Stimulated activated naive B cell treated with anti-CD40 and anti-IgM and Interleukin-4, amounts not matched to agents 10 μg/mL and 1 μg/mL and 100 μg/mL, for 72 hours (primary cell): ENCODE measurements at regions not wholly inside any gene's neighbourhood (a gene's known extent, or its start where the extent isn't known, plus 50 kb on each side); places are given as distances from the start of the nearest gene placed in this dataset.

Experiments used
- ATAC-seq, 2 donors: fragments of 150-1000 bp; cut with Tn5 transposase; replicated peaks; 2 replicates each; pipeline ENCODE4 v1.10.0; 2021; ENCODE audit warnings: moderate library complexity in 1 of 2
- DNase-seq: peaks from one replicate; pipeline ENCODE4 v3.0.0; 2021
- H3K27ac Mint-ChIP-seq: one replicate; pipeline ENCODE4 v1.8.0; 2022; ENCODE audit warnings: mild to moderate bottlenecking, mixed read lengths
- H3K27me3 Mint-ChIP-seq, 2 donors: one replicate each; pipeline ENCODE4 v1.8.0; 2022; ENCODE audit warnings: mixed read lengths in 2 of 2
- H3K36me3 Mint-ChIP-seq, 2 donors: one replicate each; pipeline ENCODE4 v1.8.0; 2022; ENCODE audit warnings: mixed read lengths in 2 of 2, mild to moderate bottlenecking in 1 of 2
- H3K4me1 Mint-ChIP-seq, 2 donors: one replicate each; pipeline ENCODE4 v1.8.0; 2022; ENCODE audit warnings: mixed read lengths in 2 of 2, mild to moderate bottlenecking in 1 of 2
- H3K4me3 Mint-ChIP-seq, 2 donors: one replicate each; pipeline ENCODE4 v1.8.0; 2022; ENCODE audit warnings: mild to moderate bottlenecking in 2 of 2, mixed read lengths in 2 of 2, moderate library complexity in 1 of 2
- H3K9me3 Mint-ChIP-seq, 2 donors: one replicate each; pipeline ENCODE4 v1.8.0; 2022; ENCODE audit warnings: mixed read lengths in 2 of 2, mild to moderate bottlenecking in 1 of 2

- ATAC-seq (peak; percentile 54 to 57), DNase-seq (no peak)
- Mint-ChIP-seq H3K27ac (no peak overlapping the region), H3K36me3 (no peaks in the 10 kb centered on the region), H3K4me1 (no peaks in the 10 kb centered on the region), H3K4me3 (no peak overlapping the region), H3K9me3 (peaks cover 0 to 6% of the 10 kb centered on the region in 2 donors), H3K27me3 (no peaks in the 10 kb centered on the region)
These were observed 251.5 kb upstream of the NXPH2 start for GRCh38 chr2:139031722-139032121.

GRCh38 chr2:139020287-139020686, 240.1 kb upstream of the NXPH2 start:
- H3K36me3 Mint-ChIP-seq: peaks cover 0 to 1% of the 10 kb centered on the region in 2 donors
- H3K27ac Mint-ChIP-seq: no peak overlapping the region
- ATAC-seq: no peak
- peaks cover 11 to 27% of the 10 kb centered on the region in 2 donors for H3K9me3 Mint-ChIP-seq
- H3K4me3 Mint-ChIP-seq: no peak overlapping the region
- no peaks in the 10 kb centered on the region for H3K4me1 Mint-ChIP-seq
- no peak for DNase-seq
- no peaks in the 10 kb centered on the region for H3K27me3 Mint-ChIP-seq

- peaks cover 0 to 1% of the 10 kb centered on the region in 2 donors for H3K36me3 Mint-ChIP-seq
- no peak overlapping the region for H3K27ac Mint-ChIP-seq
- DNase-seq: no peak
These were observed 238.1 kb upstream of the NXPH2 start for GRCh38 chr2:139018252-139018651.

GRCh38 chr2:139007130-139007529, 226.9 kb upstream of the NXPH2 start:
- DNase-seq: no peak

More at GRCh38 chr2:139018252-139018651, 238.1 kb upstream of the NXPH2 start:
- Mint-ChIP-seq H3K4me3 (no peak overlapping the region), H3K27me3 (no peaks in the 10 kb centered on the region), H3K4me1 (no peaks in the 10 kb centered on the region), H3K9me3 (peaks cover 11 to 27% of the 10 kb centered on the region in 2 donors)
- no peak for ATAC-seq

GRCh38 chr2:139000131-139000785, 220.1 kb upstream of the NXPH2 start:
- Mint-ChIP-seq H3K36me3 (no peaks in the 10 kb centered on the region), H3K27ac (no peak overlapping the region), H3K27me3 (no peaks in the 10 kb centered on the region), H3K4me1 (no peaks in the 10 kb centered on the region), H3K4me3 (no peak overlapping the region), H3K9me3 (no peaks in the 10 kb centered on the region)
- ATAC-seq (no peak), DNase-seq (no peak)

More at GRCh38 chr2:139007130-139007529, 226.9 kb upstream of the NXPH2 start:
- Mint-ChIP-seq H3K36me3 (no peaks in the 10 kb centered on the region), H3K4me1 (no peaks in the 10 kb centered on the region), H3K27me3 (no peaks in the 10 kb centered on the region), H3K9me3 (no peaks in the 10 kb centered on the region), H3K4me3 (no peak overlapping the region), H3K27ac (no peak overlapping the region)
- no peak for ATAC-seq

- no peaks in the 10 kb centered on the region for H3K4me1 Mint-ChIP-seq
- no peak for DNase-seq
These were observed 217.8 kb upstream of the NXPH2 start for GRCh38 chr2:138997856-138998517.

DNA sequence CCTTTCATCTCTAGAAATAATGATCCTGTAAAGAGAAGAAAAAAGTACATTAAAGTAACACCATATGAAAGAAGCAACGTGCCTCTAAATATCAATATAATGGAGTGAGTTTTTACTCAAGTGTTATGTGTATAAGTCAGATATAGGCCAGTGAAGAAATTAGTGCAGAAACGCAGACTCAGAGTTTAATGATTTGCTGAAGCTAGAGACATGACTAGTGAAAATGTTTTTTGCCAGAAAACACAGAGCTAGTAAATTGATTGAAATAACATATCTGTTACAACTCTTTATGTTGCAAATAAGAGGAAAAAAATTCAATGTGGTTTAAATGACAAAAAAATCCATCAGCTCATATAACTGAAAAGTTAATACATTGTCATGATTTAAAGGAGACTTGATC, 217.2 kb upstream of the NXPH2 start:
- Mint-ChIP-seq H3K36me3 (no peaks in the 10 kb centered on the region), H3K9me3 (peaks cover under 1 to 1% of the 10 kb centered on the region in 2 donors), H3K27ac (no peak overlapping the region), H3K27me3 (no peaks in the 10 kb centered on the region), H3K4me3 (no peak overlapping the region), H3K4me1 (no peaks in the 10 kb centered on the region)
- DNase-seq: no peak
- no peak for ATAC-seq

More at GRCh38 chr2:138997856-138998517, 217.8 kb upstream of the NXPH2 start:
- no peak for ATAC-seq
- Mint-ChIP-seq H3K9me3 (no peaks in the 10 kb centered on the region), H3K4me3 (no peak overlapping the region), H3K27me3 (no peaks in the 10 kb centered on the region), H3K27ac (no peak overlapping the region), H3K36me3 (no peaks in the 10 kb centered on the region)

- H3K9me3 Mint-ChIP-seq: peaks cover 3 to 6% of the 10 kb centered on the region in 2 donors
- ATAC-seq (no peak), DNase-seq (no peak)
- H3K27ac Mint-ChIP-seq: no peak overlapping the region
- H3K27me3 Mint-ChIP-seq: no peaks in the 10 kb centered on the region
- no peaks in the 10 kb centered on the region for H3K4me1 Mint-ChIP-seq
- H3K36me3 Mint-ChIP-seq: no peaks in the 10 kb centered on the region
- no peak overlapping the region for H3K4me3 Mint-ChIP-seq
These were observed 214.3 kb upstream of the NXPH2 start for GRCh38 chr2:138994502-138994901.

GRCh38 chr2:138985881-138986280, 205.7 kb upstream of the NXPH2 start:
- Mint-ChIP-seq H3K4me1 (no peaks in the 10 kb centered on the region), H3K27me3 (no peaks in the 10 kb centered on the region), H3K36me3 (no peaks in the 10 kb centered on the region), H3K9me3 (peaks cover 12 to 20% of the 10 kb centered on the region in 2 donors), H3K4me3 (no peak overlapping the region), H3K27ac (no peak overlapping the region)
- DNase-seq (no peak), ATAC-seq (no peak)

GRCh38 chr2:138979131-138979785, 199.1 kb upstream of the NXPH2 start:
- Mint-ChIP-seq H3K4me1 (no peaks in the 10 kb centered on the region), H3K36me3 (no peaks in the 10 kb centered on the region), H3K9me3 (peaks cover 2 to 4% of the 10 kb centered on the region in 2 donors), H3K27ac (no peak overlapping the region), H3K4me3 (no peak overlapping the region), H3K27me3 (no peaks in the 10 kb centered on the region)
- ATAC-seq: no peak
- no peak for DNase-seq

DNA sequence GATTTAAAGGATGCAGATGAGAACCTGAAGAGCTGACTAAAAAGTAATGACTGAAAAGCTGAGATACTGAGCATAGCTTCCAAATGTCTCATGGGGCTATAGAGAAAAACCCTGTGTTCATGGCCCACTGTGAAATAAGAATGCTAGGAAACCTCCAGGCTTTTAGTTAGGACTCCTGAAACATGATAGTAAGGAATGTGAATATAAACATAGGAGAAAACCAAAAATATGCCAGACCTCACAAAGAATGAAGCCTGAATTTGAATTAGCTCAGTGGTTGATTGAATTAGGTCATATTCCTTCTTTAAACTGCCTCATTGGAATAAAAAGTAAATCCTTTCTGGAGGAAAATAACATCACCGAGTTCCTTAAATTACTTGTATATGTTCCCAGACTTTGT, 194.5 kb upstream of the NXPH2 start:
- Mint-ChIP-seq H3K9me3 (peaks cover 2 to 4% of the 10 kb centered on the region in 2 donors), H3K4me3 (no peak overlapping the region), H3K4me1 (no peaks in the 10 kb centered on the region), H3K36me3 (no peaks in the 10 kb centered on the region), H3K27ac (no peak overlapping the region), H3K27me3 (no peaks in the 10 kb centered on the region)
- ATAC-seq (no peak), DNase-seq (no peak)

DNA sequence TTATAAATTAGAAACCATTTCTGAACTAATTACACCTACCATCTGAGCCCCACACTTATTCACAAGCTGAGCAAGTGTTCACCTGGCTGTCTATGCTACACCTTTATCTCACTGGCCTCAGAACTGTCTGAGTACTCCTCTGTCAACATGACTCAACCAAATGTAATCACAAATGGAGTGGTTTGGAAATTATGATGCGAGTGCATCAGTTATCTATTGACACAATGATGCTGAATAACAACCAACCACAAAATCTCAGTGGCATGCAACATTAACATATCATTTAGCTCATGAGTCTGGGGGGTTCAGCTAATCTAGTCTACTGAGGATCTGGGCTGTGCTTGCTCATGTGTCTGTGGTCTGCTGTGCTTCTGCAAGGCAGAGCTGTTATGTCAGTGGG, 184.2 kb upstream of the NXPH2 start:
- Mint-ChIP-seq H3K27me3 (no peaks in the 10 kb centered on the region), H3K4me3 (no peak overlapping the region), H3K27ac (no peak overlapping the region), H3K9me3 (peaks cover 5 to 11% of the 10 kb centered on the region in 2 donors), H3K36me3 (no peaks in the 10 kb centered on the region), H3K4me1 (no peaks in the 10 kb centered on the region)
- ATAC-seq: no peak
- no peak for DNase-seq

DNA sequence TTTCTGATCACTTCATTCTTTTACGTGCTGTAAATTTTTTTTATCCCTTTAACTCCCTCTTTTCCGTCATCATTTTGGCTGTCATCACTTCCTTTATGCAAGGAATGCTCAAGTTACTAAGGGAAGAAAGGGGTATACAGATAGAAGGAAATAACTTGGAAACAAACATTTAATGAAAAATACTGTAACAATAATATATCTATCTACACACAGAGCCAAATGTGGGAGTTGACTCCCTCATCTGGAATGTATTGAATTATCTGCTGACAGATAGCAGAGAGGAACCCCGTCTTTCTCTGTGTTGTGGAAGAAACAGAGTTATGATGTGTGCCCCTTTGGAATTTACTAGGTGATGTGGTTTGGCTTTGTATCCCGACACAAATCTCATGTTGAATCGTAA, 182.5 kb upstream of the NXPH2 start:
- ATAC-seq (no peak), DNase-seq (no peak)
- H3K27ac Mint-ChIP-seq: no peak overlapping the region
- H3K4me3 Mint-ChIP-seq: no peak overlapping the region
- H3K9me3 Mint-ChIP-seq: peaks cover 7 to 15% of the 10 kb centered on the region in 2 donors
- no peaks in the 10 kb centered on the region for H3K4me1 Mint-ChIP-seq
- H3K27me3 Mint-ChIP-seq: no peaks in the 10 kb centered on the region
- H3K36me3 Mint-ChIP-seq: no peaks in the 10 kb centered on the region

DNA sequence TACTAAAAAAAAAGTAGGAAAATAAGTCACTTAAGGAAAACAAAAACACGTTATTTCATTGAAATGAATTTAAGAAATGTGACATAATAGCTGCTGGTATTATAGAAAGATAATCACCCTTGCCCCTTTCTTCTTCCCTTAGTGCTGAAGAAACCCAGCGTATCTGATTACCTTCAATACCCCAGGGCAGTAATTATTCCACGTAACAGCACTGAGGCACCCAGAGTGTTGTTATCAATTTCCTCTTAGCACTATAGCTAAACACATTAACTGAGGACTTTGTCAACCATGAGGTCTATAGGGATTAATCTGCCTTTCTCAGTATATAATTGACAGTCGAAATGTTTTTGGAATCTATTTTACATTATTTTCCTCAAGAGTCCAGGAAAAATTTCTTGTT, 180.0 kb upstream of the NXPH2 start:
- Mint-ChIP-seq H3K27ac (no peak overlapping the region), H3K36me3 (no peaks in the 10 kb centered on the region), H3K4me3 (no peak overlapping the region), H3K4me1 (no peaks in the 10 kb centered on the region), H3K9me3 (peaks cover 5 to 11% of the 10 kb centered on the region in 2 donors), H3K27me3 (no peaks in the 10 kb centered on the region)
- no peak for DNase-seq
- ATAC-seq: no peak

DNA sequence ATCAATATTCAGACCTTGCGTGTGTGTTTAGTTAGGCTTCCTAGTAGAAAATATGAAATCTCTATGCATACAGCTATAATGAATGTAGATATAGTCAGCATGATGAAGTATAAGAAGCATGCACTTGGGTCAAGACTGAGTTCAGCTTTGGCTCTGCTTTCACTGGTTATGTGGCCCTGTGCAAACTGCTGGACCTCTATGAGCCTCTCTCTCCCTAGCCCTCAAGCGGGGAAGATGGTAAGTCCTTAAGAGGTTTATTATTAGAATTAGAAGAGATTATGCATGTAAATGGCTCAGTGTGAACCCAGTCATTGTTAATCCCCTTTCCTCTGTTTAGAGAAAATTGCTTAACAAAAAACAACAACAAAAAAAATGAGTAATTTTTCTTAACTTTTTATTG, 178.8 kb upstream of the NXPH2 start:
- Mint-ChIP-seq H3K4me1 (no peaks in the 10 kb centered on the region), H3K27ac (no peak overlapping the region), H3K9me3 (peaks cover 4 to 6% of the 10 kb centered on the region in 2 donors), H3K27me3 (no peaks in the 10 kb centered on the region), H3K4me3 (no peak overlapping the region), H3K36me3 (no peaks in the 10 kb centered on the region)
- DNase-seq: no peak
- ATAC-seq: no peak
